ENCODE measurements at regions not wholly inside any gene's neighbourhood (a gene's known extent, or its start where the extent isn't known, plus 50 kb on each side); places are given as distances from the start of the nearest gene placed in this dataset.

- WGBS = 77% methylated on average over 2 of the region's 2 CpGs
- Histone ChIP-seq H3K27ac (ENCODE audit: low read depth in 1 of 2, low read length in 2 of 2) (no peak overlapping the region), H3K36me3 (ENCODE audit: control insufficient read depth in 4 of 4, insufficient read depth in 3 of 4, low read depth in 1 of 4, low read length in 3 of 4) (no peaks in the 10 kb centered on the region)
These were observed 308.3 kb downstream of the HS3ST1 start for GRCh38 chr4:11120435-11120834.

GRCh38 chr4:11119474-11119873, 309.2 kb downstream of the HS3ST1 start:
- Histone ChIP-seq H3K9me3 (ENCODE audit: control insufficient read depth in 4 of 4, low read length in 3 of 4) (no peaks in the 10 kb centered on the region), H3K4me1 (ENCODE audit: control insufficient read depth in 4 of 4, insufficient read depth in 4 of 4, low read length in 3 of 4) (no peaks in the 10 kb centered on the region), H3K36me3 (ENCODE audit: control insufficient read depth in 4 of 4, insufficient read depth in 3 of 4, low read depth in 1 of 4, low read length in 3 of 4) (no peaks in the 10 kb centered on the region), H3K27me3 (ENCODE audit: control insufficient read depth in 4 of 4, insufficient read depth in 4 of 4, low read length in 3 of 4) (no peaks in the 10 kb centered on the region), H3K4me3 (ENCODE audit: low read depth in 1 of 3, low read length in 3 of 3) (no peak overlapping the region), H3K27ac (ENCODE audit: low read depth in 1 of 2, low read length in 2 of 2) (no peak overlapping the region), H3K9ac (ENCODE audit: low read depth in 1 of 2, low read length in 2 of 2) (no peak overlapping the region)
- no peak for DNase-seq (ENCODE audit: low spot score)
- WGBS = 79% methylated on average over 1 of the region's 1 CpG
- no peak for TF ChIP-seq RAD21 (IDR thresholded peaks at IDR 0.05)
- TF ChIP-seq CTCF (IDR thresholded peaks at IDR 0.05; ENCODE audit: low read depth, low read length, missing input control) = no peak
- TF ChIP-seq EGR1 (IDR thresholded peaks at IDR 0.05; ENCODE audit: low read depth in 2 of 2) = no peak
- TF ChIP-seq MAX (IDR thresholded peaks at IDR 0.05) = no peak
- no peak for TF ChIP-seq TAF1 (conservative IDR thresholded peaks at IDR 0.05)
- TF ChIP-seq HNF4G (IDR thresholded peaks at IDR 0.05) = no peak

More at GRCh38 chr4:11120435-11120834, 308.3 kb downstream of the HS3ST1 start:
- Histone ChIP-seq H3K9ac (ENCODE audit: low read depth in 1 of 2, low read length in 2 of 2) (no peak overlapping the region), H3K9me3 (ENCODE audit: control insufficient read depth in 4 of 4, low read length in 3 of 4) (no peaks in the 10 kb centered on the region), H3K27me3 (ENCODE audit: control insufficient read depth in 4 of 4, insufficient read depth in 4 of 4, low read length in 3 of 4) (no peaks in the 10 kb centered on the region), H3K4me3 (ENCODE audit: low read depth in 1 of 3, low read length in 3 of 3) (no peak overlapping the region), H3K4me1 (ENCODE audit: control insufficient read depth in 4 of 4, insufficient read depth in 4 of 4, low read length in 3 of 4) (no peaks in the 10 kb centered on the region)
- TF ChIP-seq GABPA (IDR thresholded peaks at IDR 0.05 in 1 of 2, conservative IDR thresholded peaks at IDR 0.05 in 1 of 2) = no peak
- no peak for TF ChIP-seq RAD21 (IDR thresholded peaks at IDR 0.05)
- DNase-seq (ENCODE audit: low spot score) = no peak

GRCh38 chr4:11118513-11118912, 310.2 kb downstream of the HS3ST1 start:
- DNase-seq (ENCODE audit: low spot score) = no peak
- TF ChIP-seq ZBTB33 (IDR thresholded peaks at IDR 0.05) (no peak), TAF1 (conservative IDR thresholded peaks at IDR 0.05) (no peak), FOXA2 (IDR thresholded peaks at IDR 0.05) (no peak), HNF4G (IDR thresholded peaks at IDR 0.05) (no peak), RAD21 (IDR thresholded peaks at IDR 0.05) (no peak), RXRA (IDR thresholded peaks at IDR 0.05) (no peak), REST (IDR thresholded peaks at IDR 0.05) (no peak)
- H3K36me3 ChIP-seq (ENCODE audit: control insufficient read depth in 4 of 4, insufficient read depth in 3 of 4, low read depth in 1 of 4, low read length in 3 of 4) = no peaks in the 10 kb centered on the region
- WGBS = 58% methylated on average over 2 of the region's 2 CpGs
- H3K9ac ChIP-seq (ENCODE audit: low read depth in 1 of 2, low read length in 2 of 2) = no peak overlapping the region
- H3K27ac ChIP-seq (ENCODE audit: low read depth in 1 of 2, low read length in 2 of 2) = no peak overlapping the region
- no peaks in the 10 kb centered on the region for H3K9me3 ChIP-seq (ENCODE audit: control insufficient read depth in 4 of 4, low read length in 3 of 4)
- H3K4me1 ChIP-seq (ENCODE audit: control insufficient read depth in 4 of 4, insufficient read depth in 4 of 4, low read length in 3 of 4) = no peaks in the 10 kb centered on the region
- H3K27me3 ChIP-seq (ENCODE audit: control insufficient read depth in 4 of 4, insufficient read depth in 4 of 4, low read length in 3 of 4) = no peaks in the 10 kb centered on the region
- no peak overlapping the region for H3K4me3 ChIP-seq (ENCODE audit: low read depth in 1 of 3, low read length in 3 of 3)

Measured in liver (tissue), 8 donors.